ENCODE measurements at regions not wholly inside any gene's neighbourhood (a gene's known extent, or its start where the extent isn't known, plus 50 kb on each side); places are given as distances from the start of the nearest gene placed in this dataset.

DNA sequence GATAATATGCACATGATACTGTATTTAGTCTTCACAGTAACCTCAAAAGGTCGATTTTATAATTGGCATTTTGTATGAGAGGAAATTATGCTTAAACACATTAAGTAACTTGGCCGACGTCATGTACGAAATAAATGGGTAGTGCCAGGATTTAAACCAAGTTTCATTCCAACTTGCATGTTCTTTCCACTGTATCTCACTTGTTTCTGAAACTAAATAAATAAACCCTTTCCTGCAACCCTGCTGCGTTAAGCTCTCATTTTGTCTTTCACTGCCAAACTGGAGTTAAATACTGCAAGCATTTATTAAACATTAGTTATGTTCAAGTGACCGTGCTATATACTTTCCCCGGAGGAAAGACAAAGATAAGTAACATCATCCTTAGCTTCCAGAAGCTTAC, 293.9 kb upstream of the PRKD1 start:
- Histone ChIP-seq H2BK12ac (ENCODE audit: insufficient read length, low read depth, low read length) (no peak overlapping the region), H4K91ac (ENCODE audit: insufficient read length, low read depth, low read length) (no peak overlapping the region), H4K5ac (ENCODE audit: insufficient read length, low read depth, low read length) (no peak overlapping the region), H3K56ac (ENCODE audit: insufficient read length, low read depth, low read length) (no peak overlapping the region), H3K79me1 (ENCODE audit: insufficient read depth, low read depth, low read length, poor library complexity, severe bottlenecking) (no peaks in the 10 kb centered on the region), H3K79me2 (ENCODE audit: insufficient read depth, low read length) (no peaks in the 10 kb centered on the region), H2AFZ (ENCODE audit: low read length) (no peak overlapping the region), H3K4me2 (ENCODE audit: insufficient read depth, insufficient read length, low read length) (no peak overlapping the region), H3K4ac (ENCODE audit: low read depth, low read length) (no peak overlapping the region), H2BK5ac (ENCODE audit: insufficient read length, low read length) (no peak overlapping the region), H3K4me1 (ENCODE audit: insufficient read depth, low read length) (no peaks in the 10 kb centered on the region), H3K23ac (ENCODE audit: insufficient read length, low read depth, low read length) (no peak overlapping the region), H4K20me1 (ENCODE audit: control insufficient read depth, insufficient read depth, insufficient read length) (no peaks in the 10 kb centered on the region), H3K14ac (ENCODE audit: insufficient read depth, low read length) (no peak overlapping the region), H2BK120ac (ENCODE audit: low read depth, low read length, poor library complexity, severe bottlenecking) (no peak overlapping the region), H2BK20ac (ENCODE audit: low read depth, low read length, poor library complexity, severe bottlenecking) (no peak overlapping the region), H4K8ac (replicated peaks; ENCODE audit: insufficient read length, low read depth, low read length) (no peak overlapping the region), H3T11ph (ENCODE audit: low read length) (no peak overlapping the region), H2AK5ac (ENCODE audit: insufficient read length, low read length) (no peak overlapping the region), H3K9me3 (ENCODE audit: control insufficient read depth, low read depth, low read length) (no peaks in the 10 kb centered on the region), H3K9ac (ENCODE audit: extremely low read depth, insufficient read length, low read length) (no peak overlapping the region), H3K27me3 (ENCODE audit: insufficient read depth, low read length) (no peaks in the 10 kb centered on the region), H2BK15ac (ENCODE audit: low read depth, low read length) (no peak overlapping the region), H3K27ac (ENCODE audit: insufficient read length, low read depth, low read length) (no peak overlapping the region), H3K23me2 (ENCODE audit: insufficient read length, low read depth, low read length, poor library complexity, severe bottlenecking) (no peaks in the 10 kb centered on the region), H3K18ac (ENCODE audit: insufficient read length, low read depth, low read length) (no peak overlapping the region)
- Mint-ChIP-seq H3K27me3 (ENCODE audit: low read depth) (no peaks in the 10 kb centered on the region), H3K9me3 (no peaks in the 10 kb centered on the region), H3K36me3 (ENCODE audit: insufficient read depth in 1 of 3, low read depth in 3 of 3) (no peaks in the 10 kb centered on the region), H3K4me1 (no peaks in the 10 kb centered on the region), H3K27ac (no peak overlapping the region), H3K4me3 (no peak overlapping the region)
- no CpG with 5 or more reads among the region's 7 CpGs for WGBS (ENCODE audit: extremely low coverage, insufficient read length, low lambda C conversion rate)
- no peak for TF ChIP-seq CTCF (conservative IDR thresholded peaks at IDR 0.05)
- no peak for DNase-seq

Data from H9 (cell line).